SIG-M5 treated with dmso at 0.1 percent for 504 hours (cell line): ENCODE measurements at regions not wholly inside any gene's neighbourhood (a gene's known extent, or its start where the extent isn't known, plus 50 kb on each side); places are given as distances from the start of the nearest gene placed in this dataset.

Experiments
- DNase-seq: peaks from one replicate; lab custom pipeline; 2025; ENCODE audit not compliant: unreplicated experiment; lab: John Stamatoyannopoulos, UW

DNA sequence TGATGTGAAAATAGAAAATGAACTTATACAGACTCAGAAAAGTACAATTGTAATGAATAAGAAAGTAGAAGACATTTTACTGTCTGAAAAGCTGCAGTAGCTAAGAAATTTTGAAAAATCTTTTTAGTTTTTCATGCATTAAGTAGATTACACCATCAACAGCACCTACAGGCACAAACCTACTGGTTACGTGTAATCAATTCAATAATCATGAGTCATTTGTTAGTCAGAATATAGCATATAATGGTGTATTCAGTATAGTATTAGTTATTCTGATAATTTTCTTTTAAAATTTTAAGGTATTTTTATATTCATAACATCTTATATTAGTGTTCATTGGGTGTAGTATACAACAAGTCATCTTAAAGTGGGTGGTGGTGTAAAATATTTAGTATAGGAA lies 550.5 kb upstream of the GBE1 start:
- no peak for DNase-seq

DNA sequence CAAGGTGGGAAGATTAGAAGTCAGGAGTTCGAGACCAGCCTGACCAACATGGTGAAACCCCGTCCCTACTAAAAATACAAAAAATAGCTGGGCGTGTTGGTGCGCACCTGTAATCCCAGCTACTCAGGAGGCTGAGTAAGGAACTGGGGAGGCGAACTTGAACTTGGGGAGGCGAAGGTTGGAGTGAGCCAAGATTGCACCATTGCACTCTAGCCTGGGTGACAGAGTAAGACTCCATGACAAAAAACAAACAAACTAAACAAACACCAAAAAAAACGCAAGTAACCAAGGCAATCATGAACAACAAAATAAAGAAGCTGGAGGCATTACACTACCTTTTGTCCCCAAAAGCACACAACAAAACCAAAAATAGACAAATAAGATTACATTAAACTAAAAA lies 547.3 kb upstream of the GBE1 start:
- no peak for DNase-seq

DNA sequence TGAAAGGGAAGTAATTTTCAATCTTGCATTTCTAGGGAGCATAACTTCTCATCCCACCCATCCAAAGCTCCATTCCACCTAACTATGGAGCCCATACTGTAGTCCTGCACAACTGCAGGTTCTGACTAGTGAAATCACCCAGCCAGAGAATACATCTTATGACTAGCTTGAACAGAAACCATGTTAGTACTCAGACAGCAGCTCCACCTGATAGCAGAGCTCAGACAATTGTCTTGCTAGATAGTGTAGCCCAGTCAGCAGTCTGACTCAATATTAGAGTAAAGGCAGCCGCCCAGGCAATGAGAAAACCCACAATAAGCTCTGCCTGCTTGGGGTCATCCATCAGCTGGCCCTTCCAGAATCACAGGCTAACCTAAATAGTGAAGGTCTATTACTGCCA lies 544.7 kb upstream of the GBE1 start:
- DNase-seq = no peak

DNA sequence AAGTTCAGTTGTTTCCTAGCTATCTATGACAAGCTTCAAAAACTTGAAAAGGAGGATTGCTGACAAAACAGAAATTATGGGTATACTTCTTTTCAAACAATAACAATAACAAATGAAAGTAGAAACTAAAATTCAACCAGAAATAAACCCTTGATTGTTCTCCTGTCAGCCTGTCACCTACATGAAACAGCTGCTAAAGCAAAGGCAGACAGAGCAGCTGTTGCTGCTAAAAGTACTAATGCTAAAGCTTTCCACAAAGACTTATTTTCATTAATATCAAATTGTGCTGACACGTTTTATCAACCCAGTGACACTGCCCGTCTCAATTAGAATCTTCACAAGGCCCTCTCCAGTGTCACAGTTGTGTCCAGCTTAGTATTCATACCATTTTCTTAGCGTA lies 533.2 kb upstream of the GBE1 start:
- DNase-seq = no peak

DNA sequence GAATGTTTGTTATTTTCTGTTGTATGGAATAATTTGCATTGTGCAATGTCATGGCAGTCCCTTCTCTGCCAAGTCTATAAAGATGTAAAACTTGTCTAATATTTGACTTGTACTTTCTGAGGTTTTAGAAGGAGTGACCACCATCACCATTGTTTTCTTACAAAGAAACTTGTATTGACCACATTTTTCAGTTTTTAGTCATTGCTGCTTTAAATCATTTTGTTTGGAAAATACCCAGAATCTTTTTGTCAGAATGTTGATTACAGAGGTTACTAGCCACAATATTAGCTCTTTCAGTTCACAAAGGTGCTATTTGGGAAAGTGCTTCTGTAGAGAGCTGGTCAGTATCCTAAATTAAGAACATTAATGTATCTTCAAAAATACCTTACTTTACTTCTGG lies 532.4 kb upstream of the GBE1 start:
- DNase-seq = no peak

DNA sequence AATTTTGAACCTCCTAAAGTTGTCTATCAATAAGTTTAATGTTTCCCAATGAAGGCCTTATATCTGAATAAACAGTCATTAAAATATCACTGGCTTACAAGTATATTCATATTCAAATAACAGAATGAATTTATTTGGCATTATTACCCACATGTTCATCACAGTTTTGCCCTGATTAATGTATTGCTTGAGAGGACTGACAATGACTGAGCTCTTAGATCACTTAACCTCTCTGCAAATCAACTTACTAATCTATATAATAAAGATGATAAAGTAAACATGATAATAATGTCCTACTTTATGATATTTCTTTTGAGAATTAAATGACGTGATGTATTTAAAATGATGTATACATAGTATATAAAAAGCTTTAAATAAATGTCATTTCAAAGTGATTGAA lies 532.0 kb upstream of the GBE1 start:
- no peak for DNase-seq

DNA sequence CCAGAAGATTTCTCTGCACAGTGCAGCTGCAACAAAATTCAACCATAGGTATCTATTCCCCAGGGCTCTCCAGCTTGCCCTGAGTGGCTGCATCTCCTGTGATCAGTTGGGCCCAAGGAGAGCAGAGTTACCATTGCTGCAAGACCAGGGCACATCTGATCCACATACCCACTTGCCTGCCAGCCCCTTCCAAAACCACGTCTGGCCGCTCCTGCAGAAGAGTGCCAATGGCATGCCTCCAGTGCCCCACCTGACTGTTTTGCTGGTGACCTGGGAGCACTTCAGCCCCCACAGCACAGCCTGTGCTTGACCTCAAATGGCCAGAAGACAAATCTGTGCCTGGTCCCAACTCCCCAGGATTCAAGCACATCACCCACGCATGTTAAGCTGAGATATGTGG lies 526.1 kb upstream of the GBE1 start:
- no peak for DNase-seq

DNA sequence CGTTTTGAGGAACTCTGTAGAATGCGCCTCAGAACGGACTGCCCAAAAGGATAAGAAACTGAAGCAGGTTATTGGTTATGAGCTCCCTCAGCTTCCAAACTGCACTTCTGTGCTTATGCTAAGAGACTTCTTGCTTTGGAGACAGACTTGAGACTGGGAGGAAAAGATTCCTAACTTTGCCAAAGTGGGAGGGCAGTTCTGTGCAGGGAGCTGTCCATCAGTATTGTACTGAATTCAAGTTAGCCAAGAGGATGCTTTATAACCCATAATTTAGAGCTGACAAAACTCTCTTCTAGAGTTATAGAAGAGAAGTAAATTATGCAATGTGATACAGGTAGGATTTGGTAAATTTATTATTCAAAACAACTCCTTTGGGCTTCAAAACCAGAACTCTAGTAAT lies 519.8 kb upstream of the GBE1 start:
- DNase-seq = no peak

DNA sequence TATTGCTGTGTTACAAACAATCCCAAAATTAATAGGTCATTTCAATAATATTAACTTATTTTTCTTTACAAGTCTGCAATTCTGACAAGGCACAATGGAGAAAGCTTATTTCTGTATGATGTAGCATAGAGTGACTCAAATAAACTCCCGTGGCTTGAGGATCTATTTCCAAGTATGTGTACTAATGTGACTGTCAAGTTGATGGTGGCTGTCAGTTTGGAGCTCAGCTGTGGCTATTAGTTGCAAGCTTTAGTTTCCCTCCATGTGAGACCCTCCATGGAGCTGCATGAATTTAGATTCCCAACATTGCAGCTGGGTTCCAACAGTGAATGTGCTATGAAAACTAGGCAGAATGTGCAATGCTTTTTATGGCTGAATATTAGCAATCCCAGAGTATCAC lies 515.5 kb upstream of the GBE1 start:
- no peak for DNase-seq

DNA sequence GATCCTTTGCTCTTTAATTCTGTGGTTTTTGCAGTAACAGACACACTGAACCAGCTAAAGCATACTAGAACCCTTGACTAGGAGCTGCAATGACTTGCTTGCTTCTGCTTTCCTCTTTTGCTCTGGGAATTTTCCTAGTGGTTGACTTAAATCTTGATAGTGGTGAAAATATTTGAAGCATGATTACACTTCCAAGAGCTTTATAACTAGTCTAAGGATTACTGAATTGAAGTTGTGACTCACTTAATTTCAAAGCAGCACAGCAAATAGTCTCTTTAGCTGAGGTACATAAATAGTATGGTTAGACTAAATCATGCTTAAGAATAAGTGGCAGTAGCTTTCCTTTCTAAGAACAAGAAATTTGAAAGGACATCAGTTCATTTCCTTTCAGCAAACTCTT lies 513.5 kb upstream of the GBE1 start:
- no peak for DNase-seq

DNA sequence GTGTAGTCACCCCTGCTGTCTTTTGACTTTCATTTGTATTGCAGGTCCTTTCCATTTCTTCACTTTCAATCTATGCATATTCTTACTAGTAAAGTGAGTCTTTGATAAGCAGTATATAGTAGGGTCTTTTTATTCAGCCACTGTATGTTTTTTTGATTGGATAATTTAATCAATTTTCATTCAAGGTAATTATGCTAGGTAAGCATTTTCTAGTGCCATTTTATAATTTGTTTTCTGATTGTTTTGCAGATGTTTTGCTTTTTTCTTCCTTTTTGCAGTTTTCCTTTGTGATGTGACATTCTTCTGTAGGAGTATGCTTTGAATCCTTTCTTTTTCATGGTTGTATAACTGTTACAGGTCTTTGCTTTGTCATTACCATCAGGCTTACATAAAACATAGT lies 504.3 kb upstream of the GBE1 start:
- no peak for DNase-seq

DNA sequence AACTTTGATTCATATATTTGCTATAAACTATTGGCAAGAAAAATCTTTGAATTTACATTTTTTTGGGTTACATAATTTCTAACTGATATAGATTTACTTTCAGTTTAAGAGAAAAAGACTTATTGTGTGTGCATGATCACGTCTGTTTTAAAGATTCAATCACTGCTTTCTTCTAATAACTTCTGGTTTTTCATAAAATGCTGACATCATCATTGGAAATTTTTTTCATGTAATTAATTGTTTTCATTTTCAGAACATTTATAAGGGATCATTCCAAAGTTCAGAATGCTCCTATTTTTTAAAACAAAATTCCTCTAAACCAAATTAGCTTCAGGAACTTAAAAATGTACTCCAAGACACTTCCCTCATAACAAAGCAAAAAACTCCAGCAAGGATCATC lies 500.7 kb upstream of the GBE1 start:
- no peak for DNase-seq

DNA sequence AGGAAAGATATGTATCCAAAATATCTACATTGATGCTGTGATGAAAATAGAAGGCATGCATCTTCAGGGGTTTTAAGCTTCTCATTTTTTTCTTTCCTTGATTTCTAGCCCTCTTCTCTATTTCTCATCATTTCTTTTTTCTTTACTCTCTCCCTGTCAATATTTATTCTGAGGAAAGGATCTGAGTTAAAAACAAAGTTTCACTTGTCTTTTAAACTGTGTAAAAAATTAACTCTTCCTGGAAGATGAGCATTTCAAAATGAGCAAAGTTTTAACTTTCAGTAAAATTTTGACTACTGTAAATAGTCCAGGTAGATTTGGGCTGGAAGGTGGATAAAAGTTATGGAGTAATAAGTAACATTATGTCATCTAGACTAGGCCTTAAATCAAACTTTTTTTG lies 500.2 kb upstream of the GBE1 start:
- no peak for DNase-seq

DNA sequence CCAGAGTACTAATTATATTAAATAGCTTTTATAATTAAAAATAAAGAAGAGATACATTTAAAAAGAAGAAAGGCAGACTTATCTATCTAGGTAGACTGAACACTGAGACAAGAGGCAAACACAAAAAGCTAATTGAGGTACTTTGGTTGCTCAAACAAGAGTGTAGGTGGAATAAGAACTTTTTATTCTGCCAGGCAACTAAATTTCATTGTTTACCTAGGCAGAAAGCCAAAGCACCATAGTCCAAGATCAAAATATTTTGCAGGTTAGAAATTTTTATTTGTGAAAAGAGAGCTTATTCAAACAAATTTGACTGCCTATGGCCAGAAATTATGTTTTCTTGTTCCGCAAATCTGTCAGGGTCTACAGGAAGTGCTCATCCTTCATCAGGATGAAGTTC lies 499.6 kb upstream of the GBE1 start:
- no peak for DNase-seq

DNA sequence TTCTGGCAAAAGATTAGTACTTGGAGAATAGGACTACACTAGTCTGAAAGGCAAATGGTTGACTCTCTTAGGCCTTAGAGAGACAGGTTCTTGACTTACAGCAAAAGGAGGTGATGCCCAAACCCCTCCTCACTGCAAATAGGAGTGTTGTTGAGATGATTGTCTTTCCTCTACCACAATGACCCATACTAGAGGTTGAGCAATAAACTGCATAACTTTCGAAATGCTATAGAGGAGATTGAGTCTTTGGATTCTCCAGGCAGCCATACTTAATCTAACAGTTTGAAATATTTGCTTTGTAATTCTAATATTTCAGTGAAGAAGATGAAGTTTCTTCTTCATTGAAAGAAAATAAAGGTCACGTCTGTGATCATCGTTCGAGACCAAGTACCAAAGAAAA lies 498.5 kb upstream of the GBE1 start:
- DNase-seq = no peak

DNA sequence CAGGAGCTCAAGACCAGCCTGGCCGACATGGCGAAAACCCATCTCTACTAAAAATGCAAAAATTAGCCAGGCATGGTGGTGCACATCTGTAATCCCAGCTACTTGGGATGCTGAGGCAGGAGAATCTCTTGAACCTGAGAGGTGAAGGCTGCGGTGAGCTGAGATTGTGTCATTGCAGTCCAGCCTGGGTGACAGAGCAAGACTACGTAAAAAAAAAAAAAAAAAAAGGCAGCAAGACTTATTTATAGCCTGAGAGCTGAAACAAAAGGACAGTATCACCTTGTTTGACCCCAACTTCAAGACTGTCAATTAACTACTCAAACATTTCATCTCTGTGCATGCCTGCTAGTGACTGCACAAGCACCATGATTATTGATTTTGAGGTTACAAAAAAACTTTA lies 478.9 kb upstream of the GBE1 start:
- DNase-seq = no peak

DNA sequence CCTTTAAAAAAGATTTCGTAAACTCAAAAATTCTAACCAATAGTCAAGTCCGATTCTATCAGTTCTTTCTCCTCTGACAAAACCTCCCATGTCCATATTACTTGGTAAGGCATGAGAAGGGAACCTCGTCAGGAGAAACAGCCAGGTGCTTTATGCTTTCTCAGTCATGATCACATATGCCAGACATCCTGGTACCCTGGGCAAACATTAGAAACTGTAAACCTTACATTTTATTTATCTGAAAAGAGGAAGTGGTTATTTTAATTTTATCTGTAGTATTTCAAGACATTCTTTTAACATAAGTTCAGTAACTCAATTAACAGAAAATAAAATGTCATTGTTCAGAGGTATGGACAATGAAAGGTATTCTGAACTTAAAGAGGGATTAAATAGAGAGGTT lies 474.8 kb upstream of the GBE1 start:
- no peak for DNase-seq

DNA sequence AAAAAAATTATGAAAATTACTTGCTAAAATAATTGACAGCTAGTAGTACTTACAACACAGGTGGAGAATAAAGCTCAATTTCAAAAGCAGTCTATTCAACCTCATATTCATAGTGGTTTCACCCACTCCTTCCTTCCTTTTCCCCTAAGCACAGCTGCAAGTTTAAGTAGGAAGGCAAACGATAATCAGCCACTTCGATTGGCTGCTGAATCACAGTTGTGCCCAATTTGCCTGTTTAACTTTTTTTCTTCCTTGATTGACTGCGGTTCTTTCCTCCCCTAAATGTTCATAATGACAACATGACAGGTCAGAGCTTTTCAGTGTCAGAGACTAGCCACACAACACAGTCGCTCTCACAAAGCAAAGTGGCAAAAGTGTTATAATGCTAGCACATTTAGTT lies 468.0 kb upstream of the GBE1 start:
- no peak for DNase-seq

DNA sequence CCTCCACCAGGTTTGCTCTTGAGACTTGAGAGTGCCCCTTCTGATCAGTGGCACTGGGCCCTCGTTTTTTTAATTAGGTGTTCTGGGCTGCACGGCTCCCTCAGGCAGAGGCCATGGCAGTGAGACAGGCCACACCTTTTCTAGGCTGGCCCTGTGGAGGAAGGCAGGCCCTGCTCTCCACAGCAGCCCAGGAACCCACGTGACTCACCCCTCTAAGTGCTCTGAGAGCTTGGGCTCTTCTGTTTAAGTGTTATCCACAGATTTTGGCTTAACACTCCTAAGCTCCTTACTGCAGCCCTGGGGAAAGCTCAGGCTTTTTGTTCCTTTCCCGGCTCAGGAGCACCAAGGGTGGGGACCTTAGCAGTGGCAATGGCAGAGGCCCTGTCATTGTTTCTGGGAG lies 463.2 kb upstream of the GBE1 start:
- no peak for DNase-seq

DNA sequence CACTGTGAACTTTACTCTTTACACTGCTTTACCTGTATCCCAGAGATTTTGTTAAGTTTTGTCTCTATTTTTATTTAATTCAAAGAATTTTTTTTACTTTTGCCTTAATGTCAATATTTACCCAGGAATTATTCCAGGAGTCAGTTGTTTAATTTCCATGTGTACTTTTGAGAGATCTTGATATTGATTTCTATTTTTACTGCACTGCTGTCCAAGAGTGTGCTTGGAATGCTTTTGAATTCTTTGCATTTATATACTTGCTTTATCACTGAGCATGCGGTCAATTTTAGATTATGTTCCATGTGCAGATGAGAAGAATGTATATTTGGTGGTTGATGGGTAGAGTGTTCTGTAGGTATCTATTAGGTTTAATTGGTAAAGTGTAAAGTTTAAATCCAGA lies 461.0 kb upstream of the GBE1 start:
- DNase-seq = no peak

DNA sequence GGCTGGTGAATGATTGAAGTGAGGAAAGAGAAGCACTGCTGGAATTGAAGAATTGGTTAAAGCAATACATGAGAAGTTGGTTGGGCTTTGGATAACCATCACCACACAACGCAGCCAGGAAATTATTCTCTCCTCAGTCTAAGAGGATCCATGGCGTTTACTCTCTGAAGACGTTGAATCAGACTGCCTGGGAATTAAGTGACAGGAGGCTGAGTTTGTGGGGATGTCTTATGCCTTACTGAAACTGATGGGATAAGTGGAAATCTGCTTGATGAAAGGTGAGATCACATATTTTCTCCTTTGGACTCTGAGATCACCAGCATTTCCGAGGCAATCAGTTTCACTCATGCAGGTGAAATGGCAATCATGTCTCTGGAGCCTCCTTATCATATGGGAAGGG lies 456.1 kb upstream of the GBE1 start:
- DNase-seq = no peak

DNA sequence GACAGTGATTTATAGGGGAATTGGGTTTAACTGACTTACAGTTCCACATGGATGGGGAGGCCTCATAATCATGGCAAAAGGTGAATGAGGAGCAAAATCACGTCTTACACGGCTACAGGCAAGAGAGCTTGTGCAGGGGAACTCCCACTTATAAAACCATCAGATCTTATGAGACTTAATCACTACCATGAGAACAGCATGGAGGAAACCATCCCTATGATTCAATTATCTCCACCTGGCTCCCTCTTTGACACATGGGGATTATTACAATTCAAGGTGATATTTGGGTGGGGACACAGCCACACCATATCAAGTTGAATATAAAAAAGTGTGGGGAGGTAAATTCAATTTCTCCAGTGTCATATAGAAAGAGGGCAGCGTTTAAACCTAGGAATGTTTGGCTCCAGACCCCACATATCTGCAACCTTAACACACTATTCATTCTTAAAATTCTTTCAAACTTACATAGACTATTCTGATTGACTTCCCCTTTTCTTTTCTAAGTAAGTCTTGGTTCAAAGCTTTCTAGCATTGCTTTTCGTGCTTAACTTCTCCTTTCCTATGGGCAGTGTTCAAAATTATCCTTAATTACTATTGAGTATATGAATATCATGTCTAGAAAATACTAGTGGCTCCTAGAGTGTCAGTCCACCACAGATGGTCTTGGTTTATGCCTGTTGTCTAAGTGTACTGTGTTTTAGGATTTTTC lies 446.7 kb upstream of the GBE1 start:
- peak; percentile 15 for DNase-seq

DNA sequence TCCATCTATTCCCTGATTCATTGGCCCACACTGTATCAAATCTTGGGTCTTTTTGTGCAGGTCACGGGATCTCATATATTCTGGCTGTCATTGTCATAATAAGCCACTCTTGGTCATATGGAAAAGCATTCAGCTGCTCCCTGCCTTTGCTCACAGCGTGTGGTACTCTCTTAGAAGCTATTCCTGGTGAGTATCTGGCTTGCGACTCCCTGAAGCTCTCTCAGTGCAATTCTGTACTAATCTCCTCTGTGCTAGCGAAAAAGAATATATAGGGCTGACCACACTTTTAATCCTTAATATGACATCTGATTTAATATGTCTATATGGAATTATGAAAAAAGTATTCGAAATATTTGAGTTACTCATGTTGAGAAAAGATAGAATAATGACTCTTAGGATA lies 440.8 kb upstream of the GBE1 start:
- DNase-seq = no peak

DNA sequence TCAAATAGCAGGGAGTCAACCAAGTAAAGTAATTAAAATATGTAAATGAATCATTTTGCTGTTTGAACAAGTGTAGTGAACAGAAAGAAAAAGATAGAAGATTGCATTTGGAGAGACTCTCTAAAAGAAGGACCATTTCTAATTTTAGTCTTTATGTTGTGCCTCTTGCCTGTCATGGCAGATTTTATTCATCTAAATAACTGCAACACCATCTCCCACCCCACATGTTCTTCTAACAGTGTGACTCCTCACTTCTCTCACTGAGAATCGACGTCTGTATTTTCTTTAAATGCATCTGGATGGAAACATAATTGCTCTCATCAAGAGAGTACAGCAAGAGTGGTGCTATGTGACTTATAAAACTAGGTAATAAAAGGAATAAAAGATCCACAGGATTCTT lies 439.9 kb upstream of the GBE1 start:
- DNase-seq = no peak
